KOPT-K1 (cell line): ENCODE measurements at regions not wholly inside any gene's neighbourhood (a gene's known extent, or its start where the extent isn't known, plus 50 kb on each side); places are given as distances from the start of the nearest gene placed in this dataset.

Experiments used
- H3K27ac ChIP-seq: fragments of 200-600 bp; sonication (generic); 2 replicates; pipeline ENCODE4 v1.5.1; 2016; ENCODE audit warnings: antibody characterized with exemption, mild to moderate bottlenecking, low read depth, low read length; ENCODE audit not compliant: poor library complexity, severe bottlenecking
- H3K36me3 ChIP-seq: fragments of 200-600 bp; sonication (generic); 2 replicates; pipeline ENCODE4 v1.5.1; 2017; ENCODE audit warnings: antibody characterized with exemption, mild to moderate bottlenecking, low read length, moderate library complexity; ENCODE audit not compliant: insufficient read depth
- H3K9me3 ChIP-seq: fragments of 200-600 bp; sonication (generic); 2 replicates; pipeline ENCODE4 v1.5.1; 2017; ENCODE audit warnings: antibody characterized with exemption, low read length, mild to moderate bottlenecking; ENCODE audit not compliant: insufficient read depth, poor library complexity, severe bottlenecking

DNA sequence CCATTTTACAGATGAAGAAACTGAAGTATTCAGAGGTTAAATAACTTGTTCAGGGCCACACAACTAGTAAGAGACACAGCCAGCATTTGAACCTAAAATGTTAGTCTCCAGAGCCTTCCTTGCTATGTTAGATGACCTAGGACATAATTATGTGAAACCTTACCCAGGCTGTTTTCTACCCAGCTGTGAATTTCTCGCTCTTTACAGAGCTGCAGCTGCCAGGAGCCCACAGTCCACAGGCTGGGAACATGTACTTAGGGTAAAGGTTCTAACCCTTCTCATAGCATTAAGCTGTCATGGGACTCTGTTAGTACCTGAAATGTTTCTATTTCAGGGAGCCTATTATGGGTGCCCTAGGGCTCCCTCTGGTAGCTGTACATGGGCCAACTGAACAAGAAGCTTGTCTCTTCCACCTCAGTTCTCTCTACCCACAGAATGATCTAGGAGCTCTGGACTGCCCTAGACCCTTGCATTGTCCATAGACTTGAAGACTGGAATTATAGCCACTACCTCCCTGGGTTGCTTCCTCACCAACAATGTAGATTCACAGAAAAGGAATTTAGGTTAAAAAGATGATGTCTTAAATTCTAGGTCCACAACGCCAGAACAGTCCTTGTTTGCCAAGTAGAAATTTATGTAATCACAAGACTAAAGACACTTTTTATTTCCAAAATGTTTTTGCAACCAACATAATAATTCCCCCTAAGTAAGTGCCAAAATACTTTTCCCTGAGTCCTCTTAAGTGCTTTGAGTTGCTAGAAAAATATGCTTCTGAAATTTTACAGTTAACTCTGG, 262.9 kb downstream of the PIK3R1 start:
- Histone ChIP-seq H3K27ac (no peak overlapping the region), H3K36me3 (no peaks in the 10 kb centered on the region), H3K9me3 (no peaks in the 10 kb centered on the region)

DNA sequence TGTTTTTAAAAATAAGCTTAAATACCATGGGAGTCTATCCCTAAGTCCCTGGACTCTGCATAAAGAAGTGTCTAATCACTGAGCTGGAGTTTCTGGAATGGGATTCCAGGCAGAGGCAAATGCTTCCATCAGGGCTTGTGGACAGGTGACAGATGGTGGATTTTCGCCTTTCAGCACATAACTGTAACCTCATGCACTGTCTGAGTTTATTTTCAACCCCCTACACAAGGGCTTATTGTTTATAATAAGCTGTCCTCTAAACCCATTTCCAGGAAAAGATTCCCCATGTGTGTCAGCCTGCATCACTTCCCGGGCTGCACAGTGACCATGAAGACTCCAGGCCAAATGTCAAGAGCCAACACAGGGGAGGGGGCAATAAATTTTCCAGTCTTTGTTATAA, 264.0 kb downstream of the PIK3R1 start:
- Histone ChIP-seq H3K9me3 (no peaks in the 10 kb centered on the region), H3K36me3 (no peaks in the 10 kb centered on the region), H3K27ac (no peak overlapping the region)

DNA sequence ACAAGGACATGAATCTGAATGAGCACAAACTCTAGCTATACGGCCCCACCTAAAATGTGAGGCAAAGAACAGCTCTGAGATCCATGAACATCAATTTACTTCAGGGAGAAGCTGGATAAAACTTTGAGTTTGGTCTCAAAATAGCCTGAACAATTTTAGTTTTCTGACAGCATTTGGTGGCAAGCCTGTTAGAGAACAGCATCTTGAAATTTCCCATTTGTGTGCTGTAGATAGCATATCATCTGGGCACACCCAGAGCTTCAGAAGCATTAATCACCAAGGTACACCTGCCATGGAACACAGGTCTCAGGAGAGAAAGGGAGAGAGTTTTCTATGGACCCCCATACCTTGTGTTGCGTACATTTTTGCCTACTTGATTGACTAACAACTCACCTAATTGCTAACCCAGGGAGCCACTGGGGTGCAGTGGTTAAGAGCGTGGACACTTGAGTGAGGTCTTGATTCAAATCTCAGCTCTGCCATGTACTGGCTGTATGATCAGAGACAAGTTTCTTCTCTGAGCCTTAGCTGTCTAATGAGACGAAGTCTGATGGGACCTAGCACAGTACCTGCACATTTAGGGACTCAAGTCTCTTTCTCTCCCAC, 264.9 kb downstream of the PIK3R1 start:
- H3K9me3 ChIP-seq, result no peaks in the 10 kb centered on the region
- H3K36me3 ChIP-seq, result no peaks in the 10 kb centered on the region
- no peak overlapping the region for H3K27ac ChIP-seq

DNA sequence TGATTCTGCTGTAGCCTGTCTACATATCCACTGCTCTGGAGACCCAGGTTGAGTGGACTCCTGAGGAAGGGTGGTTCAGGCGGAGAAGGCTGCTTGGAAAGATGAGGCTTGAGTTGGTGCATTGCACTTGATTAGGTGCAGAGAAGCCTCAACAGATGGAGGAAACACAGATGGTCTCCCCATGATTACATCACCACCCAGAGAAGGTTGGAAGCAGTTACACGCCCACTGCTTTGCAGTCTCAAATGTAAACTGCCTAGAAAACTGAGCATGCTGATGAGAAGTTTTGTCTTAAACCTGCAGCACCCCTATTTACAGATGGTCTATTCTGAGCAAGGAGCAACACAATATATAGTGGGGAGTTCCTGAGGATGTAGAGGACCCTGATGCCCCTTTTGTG, 266.6 kb downstream of the PIK3R1 start:
- no peak overlapping the region for H3K27ac ChIP-seq
- no peaks in the 10 kb centered on the region for H3K36me3 ChIP-seq
- peaks cover 4% of the 10 kb centered on the region for H3K9me3 ChIP-seq

DNA sequence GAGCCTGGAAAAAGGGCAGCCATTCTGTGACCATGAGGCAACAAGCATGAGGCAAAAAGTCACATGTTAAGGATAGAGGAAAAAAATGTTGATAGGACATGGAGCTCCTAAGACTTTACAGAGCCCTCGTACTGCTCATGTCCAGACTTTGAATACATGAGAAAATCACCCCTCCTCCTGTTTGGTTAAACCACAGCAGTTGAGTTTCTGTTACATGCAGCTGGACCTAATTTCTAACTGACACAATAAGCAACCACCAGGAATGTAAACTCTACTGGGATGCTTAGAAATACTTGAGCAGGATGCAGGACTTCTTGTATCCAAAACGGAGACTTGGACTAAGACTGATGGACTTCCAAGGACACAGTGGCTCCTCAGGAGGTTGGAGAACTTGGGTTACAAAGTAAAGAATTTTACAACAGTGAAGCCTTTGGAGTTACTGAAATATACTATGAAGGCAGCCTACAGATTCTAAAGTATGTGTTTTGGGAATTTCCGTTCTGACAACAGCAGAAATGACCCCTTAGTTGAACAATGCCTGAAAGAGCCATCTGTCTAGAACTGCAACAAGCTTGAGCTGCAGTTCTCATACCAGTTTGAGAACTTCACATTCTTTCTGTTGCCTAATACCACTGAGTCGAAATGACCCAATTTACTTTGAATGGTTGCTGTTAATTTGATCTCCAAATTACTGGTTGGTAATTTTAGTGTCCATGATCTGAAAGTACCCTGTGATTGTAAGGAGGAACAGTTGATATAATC, 268.9 kb downstream of the PIK3R1 start:
- Histone ChIP-seq H3K36me3 (no peaks in the 10 kb centered on the region), H3K27ac (no peak overlapping the region), H3K9me3 (peaks cover 17% of the 10 kb centered on the region)

DNA sequence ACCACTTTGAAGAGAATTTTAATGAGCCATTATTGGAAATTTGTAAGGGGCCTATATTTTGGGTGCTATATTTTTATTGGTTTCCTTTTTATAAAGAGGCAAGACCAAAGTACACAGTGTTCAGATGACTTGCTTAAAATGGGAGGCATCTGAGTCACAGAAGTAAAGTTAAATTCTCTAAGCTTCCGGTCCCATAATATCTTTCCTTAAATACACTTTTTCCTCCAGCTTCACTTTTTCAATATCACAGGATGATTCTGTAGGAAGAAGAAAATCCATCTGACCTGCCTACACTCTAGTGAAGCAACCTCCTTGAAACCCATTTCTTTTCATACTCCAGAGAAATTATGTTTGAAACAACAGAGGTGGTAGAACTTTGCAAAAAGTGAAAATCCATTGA, 274.0 kb downstream of the PIK3R1 start:
- Histone ChIP-seq H3K9me3 (peaks cover 17% of the 10 kb centered on the region), H3K36me3 (no peaks in the 10 kb centered on the region), H3K27ac (no peak overlapping the region)

DNA sequence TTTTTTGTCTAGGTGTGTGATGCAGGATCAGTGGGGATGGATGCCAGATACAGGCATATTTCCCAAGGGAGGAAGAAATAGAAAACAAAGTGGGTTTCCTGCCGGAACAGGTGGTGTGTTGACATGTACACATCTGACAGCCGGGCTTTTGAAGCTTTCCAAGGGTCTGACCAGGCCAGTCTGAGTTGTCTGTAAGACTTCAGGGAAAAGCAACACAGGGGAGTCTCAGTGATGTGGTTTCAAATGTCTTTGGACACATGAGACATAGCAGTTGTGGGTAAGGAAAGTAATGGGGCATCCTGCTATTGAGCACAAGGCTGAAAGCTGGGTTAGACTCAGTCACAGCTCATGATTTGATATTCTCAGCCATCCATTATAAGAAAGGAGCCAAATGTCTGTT, 274.9 kb downstream of the PIK3R1 start:
- Histone ChIP-seq H3K9me3 (peaks cover 17% of the 10 kb centered on the region), H3K36me3 (no peaks in the 10 kb centered on the region), H3K27ac (no peak overlapping the region)

DNA sequence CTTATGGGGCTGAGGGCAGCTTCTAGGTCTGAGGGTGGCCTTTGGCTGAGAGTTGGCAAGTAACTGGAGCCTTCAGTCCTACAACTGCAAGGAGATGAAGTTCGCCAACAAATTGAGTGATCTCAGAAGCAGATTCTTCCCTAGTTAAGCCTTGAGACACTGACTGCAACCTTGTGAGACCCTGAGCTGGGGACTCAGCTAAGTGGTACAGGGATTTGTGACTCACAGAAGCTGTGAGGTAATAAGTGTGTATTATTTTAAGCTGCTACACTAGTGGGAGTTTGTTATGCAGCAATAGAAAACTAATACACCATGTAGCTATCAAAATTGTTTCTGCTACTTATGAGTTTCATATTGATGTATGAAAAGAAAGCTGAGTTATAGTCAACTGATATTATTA, 279.2 kb downstream of the PIK3R1 start:
- H3K9me3 ChIP-seq, result peaks cover 28% of the 10 kb centered on the region

DNA sequence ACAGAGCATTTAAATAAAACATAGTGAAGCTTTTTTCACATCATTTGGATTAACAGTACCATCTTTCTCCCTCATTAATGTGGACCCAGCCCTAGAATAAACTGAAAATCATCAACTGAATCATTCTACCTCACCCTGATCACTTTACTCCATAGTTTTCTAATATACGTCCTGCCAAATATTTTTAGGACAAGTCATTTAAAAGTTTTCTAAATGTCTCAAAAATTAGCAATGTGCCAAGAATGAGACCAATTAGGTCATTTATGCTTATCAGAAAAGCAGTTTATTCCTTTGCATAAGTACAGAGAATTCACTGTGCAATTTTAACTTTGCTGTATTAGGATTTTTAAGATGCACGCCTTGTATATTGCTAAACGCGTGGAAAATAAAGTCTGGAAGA, 284.4 kb downstream of the PIK3R1 start:
- Histone ChIP-seq H3K27ac (no peak overlapping the region), H3K36me3 (no peaks in the 10 kb centered on the region), H3K9me3 (peaks cover 28% of the 10 kb centered on the region)

More for the DNA sequence above, 279.2 kb downstream of the PIK3R1 start:
- no peak overlapping the region for H3K27ac ChIP-seq
- H3K36me3 ChIP-seq, result no peaks in the 10 kb centered on the region

DNA sequence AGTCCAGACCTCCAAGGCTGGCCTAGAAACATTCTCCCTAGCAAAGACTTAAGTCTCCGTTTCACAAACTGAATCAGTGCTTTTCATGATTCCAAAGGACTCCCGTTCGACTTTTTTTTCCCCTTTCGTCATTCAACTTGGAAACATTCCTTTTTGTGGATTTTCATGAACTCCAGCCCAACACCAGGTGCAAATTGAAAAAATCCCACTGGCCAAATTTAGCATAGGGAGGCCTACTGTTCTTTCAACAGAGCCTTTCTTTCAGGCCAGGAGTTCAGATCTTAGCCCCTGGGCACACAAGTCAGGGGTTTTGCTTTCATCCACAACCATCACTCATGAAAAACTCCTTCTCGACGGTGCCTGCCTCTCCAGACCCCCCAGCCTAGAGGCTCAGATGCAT, 285.3 kb downstream of the PIK3R1 start:
- Histone ChIP-seq H3K9me3 (peaks cover 28% of the 10 kb centered on the region), H3K36me3 (no peaks in the 10 kb centered on the region), H3K27ac (no peak overlapping the region)

DNA sequence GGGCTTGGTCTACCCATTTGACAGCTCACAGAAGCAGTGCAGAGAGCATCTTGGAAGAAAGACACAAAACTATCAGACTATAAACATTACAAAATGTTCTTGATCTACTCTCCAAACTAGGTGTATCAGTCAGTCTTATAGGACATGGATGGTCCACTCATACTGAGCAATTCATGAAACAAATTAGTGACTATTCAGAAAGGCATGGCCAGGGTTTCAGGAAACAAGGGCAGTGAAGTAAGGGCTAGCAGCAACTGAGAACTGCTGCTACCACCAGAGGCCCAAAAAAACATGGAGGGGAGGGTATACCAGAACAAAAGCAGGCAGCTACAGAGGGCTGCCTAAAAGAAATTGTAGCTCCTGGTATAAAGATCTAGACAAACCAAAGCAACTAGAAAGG, 287.0 kb downstream of the PIK3R1 start:
- Histone ChIP-seq H3K27ac (no peak overlapping the region), H3K9me3 (peaks cover 15% of the 10 kb centered on the region), H3K36me3 (no peaks in the 10 kb centered on the region)

DNA sequence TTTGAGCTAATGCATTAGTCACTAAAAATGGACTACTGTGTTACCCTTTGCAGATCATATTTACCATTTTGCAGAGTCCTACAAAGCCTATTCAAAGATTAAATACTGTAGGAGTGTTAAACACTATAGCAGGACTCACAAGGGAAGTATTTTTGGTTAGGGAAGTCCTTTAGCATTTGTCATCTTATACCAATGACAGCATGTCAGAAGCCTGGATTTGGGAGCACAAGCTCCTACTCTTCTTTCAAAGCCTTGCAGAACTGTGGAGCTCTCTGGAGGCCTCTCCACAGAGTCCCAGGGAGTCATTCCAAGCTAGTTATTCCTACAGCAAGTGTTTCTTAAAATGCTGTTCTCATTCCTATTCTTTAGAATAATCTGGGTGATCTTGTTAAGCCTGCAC, 288.8 kb downstream of the PIK3R1 start:
- Histone ChIP-seq H3K36me3 (no peaks in the 10 kb centered on the region), H3K27ac (no peak overlapping the region), H3K9me3 (no peaks in the 10 kb centered on the region)

DNA sequence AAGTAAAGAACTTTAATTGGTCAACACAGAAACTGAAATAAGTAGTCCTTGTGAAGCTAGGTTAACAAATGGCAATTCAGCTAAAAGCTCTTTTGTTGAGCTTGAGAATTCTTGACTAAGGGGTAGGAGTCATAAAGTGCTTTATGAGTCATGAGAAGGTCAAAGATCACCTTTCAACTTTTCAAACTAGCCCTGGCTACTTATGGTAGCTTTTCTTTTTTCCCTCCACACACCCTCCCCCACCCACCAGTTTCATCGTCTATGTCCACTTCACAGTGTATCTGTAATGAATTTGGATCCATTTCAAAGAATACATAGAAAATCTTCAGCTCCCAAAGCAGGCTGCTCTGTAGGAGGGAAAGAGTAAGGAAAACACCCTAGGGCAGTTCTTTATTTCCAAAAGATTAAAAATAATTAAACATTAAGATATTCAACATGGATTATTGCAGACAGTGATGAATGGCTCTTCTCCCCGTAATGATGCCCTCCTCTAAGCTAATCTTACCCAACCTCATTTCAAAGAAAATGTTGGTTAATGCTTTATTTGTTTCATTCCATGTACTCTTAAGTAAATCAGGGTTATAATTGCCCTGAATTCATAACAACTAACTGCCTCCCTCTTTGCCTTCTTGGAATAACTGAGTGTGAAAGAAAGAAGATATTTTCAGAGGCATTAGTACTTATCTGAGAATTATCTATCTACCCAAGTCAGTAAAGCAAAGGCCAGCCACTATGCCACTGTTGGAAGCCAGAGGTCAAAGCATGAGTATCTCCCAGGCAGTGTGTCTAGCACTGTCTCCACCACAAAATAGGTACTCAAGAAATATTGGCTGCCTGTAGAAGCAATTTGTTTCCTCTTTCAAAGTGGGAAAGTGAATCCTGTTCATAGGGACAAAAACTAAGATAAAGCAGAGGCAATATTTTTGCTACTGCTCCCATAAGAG, 290.6 kb downstream of the PIK3R1 start:
- Histone ChIP-seq H3K36me3 (no peaks in the 10 kb centered on the region), H3K9me3 (no peaks in the 10 kb centered on the region), H3K27ac (no peak overlapping the region)

DNA sequence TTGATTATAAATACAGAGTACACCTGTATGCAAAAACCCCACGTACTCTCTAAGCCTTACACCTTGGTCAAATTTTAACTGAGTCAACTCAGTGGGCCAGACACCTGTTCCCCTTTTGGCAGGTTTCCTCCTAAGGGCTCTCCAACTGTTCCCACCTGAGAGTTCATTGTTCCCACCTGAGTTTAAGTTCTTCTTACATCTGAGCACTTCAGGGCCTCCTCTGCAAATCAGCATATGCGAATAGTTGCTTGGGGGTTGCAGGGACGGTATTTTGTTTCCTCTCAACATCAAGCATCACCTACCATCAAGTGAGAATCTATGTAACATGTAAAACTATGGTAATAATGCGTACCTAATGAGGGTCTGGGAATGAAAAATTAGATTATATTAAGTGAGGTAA, 300.0 kb downstream of the PIK3R1 start:
- no peaks in the 10 kb centered on the region for H3K9me3 ChIP-seq
- H3K27ac ChIP-seq, result no peak overlapping the region

DNA sequence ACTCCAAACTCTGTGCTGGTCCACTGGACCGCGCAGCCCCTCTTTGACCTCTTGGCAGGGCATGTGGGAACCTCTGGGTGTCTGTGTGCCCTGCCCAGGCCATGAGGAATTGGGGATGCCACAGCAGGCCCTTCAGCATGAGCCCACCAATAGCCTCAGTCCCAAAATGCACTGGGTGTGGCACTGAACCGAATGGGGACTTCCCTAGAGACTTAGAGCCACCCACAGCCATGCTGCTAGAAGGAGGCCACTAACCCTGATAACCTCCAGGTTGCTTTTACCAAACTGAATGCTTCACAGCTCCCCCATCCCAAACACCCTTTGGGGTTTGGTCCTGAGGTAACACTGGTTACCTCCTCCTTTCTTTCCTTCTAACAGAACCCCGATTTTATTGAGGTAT, 302.7 kb downstream of the PIK3R1 start:
- no peak overlapping the region for H3K27ac ChIP-seq
- H3K9me3 ChIP-seq, result no peaks in the 10 kb centered on the region
- H3K36me3 ChIP-seq, result no peaks in the 10 kb centered on the region

More for the DNA sequence above, 300.0 kb downstream of the PIK3R1 start:
- H3K36me3 ChIP-seq, result no peaks in the 10 kb centered on the region
